Glutamatergic neuron (in vitro differentiated cells): ENCODE measurements at regions not wholly inside any gene's neighbourhood (a gene's known extent, or its start where the extent isn't known, plus 50 kb on each side); places are given as distances from the start of the nearest gene placed in this dataset.

ENCODE experiments used
- DNase-seq: peaks from one replicate; pipeline ENCODE4 v3.0.0; 2022
- H3K27ac Mint-ChIP-seq: one replicate; pipeline ENCODE4 v1.8.0; 2020; ENCODE audit warnings: mild to moderate bottlenecking, mixed read lengths, inconsistent platforms; ENCODE audit not compliant: unreplicated experiment
- H3K27me3 Mint-ChIP-seq: one replicate; pipeline ENCODE4 v1.8.0; 2020; ENCODE audit warnings: mild to moderate bottlenecking, moderate library complexity, mixed read lengths, inconsistent platforms; ENCODE audit not compliant: unreplicated experiment
- H3K36me3 Mint-ChIP-seq: one replicate; pipeline ENCODE4 v1.8.0; 2020; ENCODE audit warnings: mild to moderate bottlenecking, mixed read lengths, inconsistent platforms; ENCODE audit not compliant: unreplicated experiment
- H3K4me1 Mint-ChIP-seq: one replicate; pipeline ENCODE4 v1.8.0; 2020; ENCODE audit warnings: mild to moderate bottlenecking, low read depth, mixed read lengths, inconsistent platforms; ENCODE audit not compliant: unreplicated experiment
- H3K4me3 Mint-ChIP-seq: one replicate; pipeline ENCODE4 v1.8.0; 2020; ENCODE audit warnings: mild to moderate bottlenecking, mixed read lengths, inconsistent platforms; ENCODE audit not compliant: unreplicated experiment
- H3K9me3 Mint-ChIP-seq: one replicate; pipeline ENCODE4 v1.8.0; 2020; ENCODE audit warnings: mild to moderate bottlenecking, moderate library complexity, mixed read lengths, inconsistent platforms; ENCODE audit not compliant: unreplicated experiment
- CTCF ChIP-seq: fragments of 200-600 bp; sonication (generic); IDR thresholded peaks from one replicate; pipeline ENCODE4 v1.5.0; 2021; ENCODE audit not compliant: partially characterized antibody, unreplicated experiment

GRCh38 chr5:68060382-68060781 is 155.2 kb upstream of the PIK3R1 start:
- no peaks in the 10 kb centered on the region for H3K27me3 Mint-ChIP-seq
- H3K36me3 Mint-ChIP-seq: peaks cover 6% of the 10 kb centered on the region
- peaks cover 3% of the 10 kb centered on the region for H3K9me3 Mint-ChIP-seq
- TF ChIP-seq CTCF: no peak
- H3K4me1 Mint-ChIP-seq: no peaks in the 10 kb centered on the region
- DNase-seq: no peak
- no peak overlapping the region for H3K4me3 Mint-ChIP-seq
- H3K27ac Mint-ChIP-seq: no peak overlapping the region

GRCh38 chr5:68057191-68057590 is 158.4 kb upstream of the PIK3R1 start:
- no peaks in the 10 kb centered on the region for H3K9me3 Mint-ChIP-seq
- H3K36me3 Mint-ChIP-seq: no peaks in the 10 kb centered on the region
- H3K27me3 Mint-ChIP-seq: no peaks in the 10 kb centered on the region
- no peak for DNase-seq
- no peak overlapping the region for H3K4me3 Mint-ChIP-seq
- no peak overlapping the region for H3K27ac Mint-ChIP-seq
- no peak for TF ChIP-seq CTCF
- peaks cover 4% of the 10 kb centered on the region for H3K4me1 Mint-ChIP-seq

- H3K27me3 Mint-ChIP-seq: no peaks in the 10 kb centered on the region
- H3K4me1 Mint-ChIP-seq: peaks cover 4% of the 10 kb centered on the region
- DNase-seq: no peak
- peaks cover 1% of the 10 kb centered on the region for H3K9me3 Mint-ChIP-seq
- no peak overlapping the region for H3K27ac Mint-ChIP-seq
- H3K4me3 Mint-ChIP-seq: no peak overlapping the region
- no peaks in the 10 kb centered on the region for H3K36me3 Mint-ChIP-seq
- TF ChIP-seq CTCF: peak; percentile 38
Measured at GRCh38 chr5:68055686-68056085, 159.9 kb upstream of the PIK3R1 start.

- TF ChIP-seq CTCF: no peak
- H3K4me3 Mint-ChIP-seq: no peak overlapping the region
- H3K27me3 Mint-ChIP-seq: no peaks in the 10 kb centered on the region
- H3K36me3 Mint-ChIP-seq: no peaks in the 10 kb centered on the region
- H3K4me1 Mint-ChIP-seq: peaks cover 4% of the 10 kb centered on the region
- H3K9me3 Mint-ChIP-seq: peaks cover 1% of the 10 kb centered on the region
- no peak for DNase-seq
- no peak overlapping the region for H3K27ac Mint-ChIP-seq
Measured at GRCh38 chr5:68054638-68055037, 160.9 kb upstream of the PIK3R1 start.

- Mint-ChIP-seq H3K36me3 (peaks cover 9% of the 10 kb centered on the region), H3K4me3 (no peak overlapping the region), H3K27ac (no peak overlapping the region), H3K9me3 (peaks cover 1% of the 10 kb centered on the region), H3K27me3 (no peaks in the 10 kb centered on the region), H3K4me1 (peaks cover 4% of the 10 kb centered on the region)
- DNase-seq: no peak
- TF ChIP-seq CTCF: no peak
Measured at GRCh38 chr5:68053202-68053601, 162.4 kb upstream of the PIK3R1 start.
